NCI-H2081 (cell line): ENCODE measurements at regions not wholly inside any gene's neighbourhood (a gene's known extent, or its start where the extent isn't known, plus 50 kb on each side); places are given as distances from the start of the nearest gene placed in this dataset.
A peak's percentile ranks its signal among the peaks of the same experiment; 100 is the strongest.
"Not testable (repeated sequence)": the region's sequence is repeated elsewhere in the genome, so short reads cannot be mapped to it uniquely, and the experiment has no call there.

Experiments used
- DNase-seq, 2 experiments: peaks; one replicate each; lab custom pipeline; 2025; lab: John Stamatoyannopoulos, UW

DNA sequence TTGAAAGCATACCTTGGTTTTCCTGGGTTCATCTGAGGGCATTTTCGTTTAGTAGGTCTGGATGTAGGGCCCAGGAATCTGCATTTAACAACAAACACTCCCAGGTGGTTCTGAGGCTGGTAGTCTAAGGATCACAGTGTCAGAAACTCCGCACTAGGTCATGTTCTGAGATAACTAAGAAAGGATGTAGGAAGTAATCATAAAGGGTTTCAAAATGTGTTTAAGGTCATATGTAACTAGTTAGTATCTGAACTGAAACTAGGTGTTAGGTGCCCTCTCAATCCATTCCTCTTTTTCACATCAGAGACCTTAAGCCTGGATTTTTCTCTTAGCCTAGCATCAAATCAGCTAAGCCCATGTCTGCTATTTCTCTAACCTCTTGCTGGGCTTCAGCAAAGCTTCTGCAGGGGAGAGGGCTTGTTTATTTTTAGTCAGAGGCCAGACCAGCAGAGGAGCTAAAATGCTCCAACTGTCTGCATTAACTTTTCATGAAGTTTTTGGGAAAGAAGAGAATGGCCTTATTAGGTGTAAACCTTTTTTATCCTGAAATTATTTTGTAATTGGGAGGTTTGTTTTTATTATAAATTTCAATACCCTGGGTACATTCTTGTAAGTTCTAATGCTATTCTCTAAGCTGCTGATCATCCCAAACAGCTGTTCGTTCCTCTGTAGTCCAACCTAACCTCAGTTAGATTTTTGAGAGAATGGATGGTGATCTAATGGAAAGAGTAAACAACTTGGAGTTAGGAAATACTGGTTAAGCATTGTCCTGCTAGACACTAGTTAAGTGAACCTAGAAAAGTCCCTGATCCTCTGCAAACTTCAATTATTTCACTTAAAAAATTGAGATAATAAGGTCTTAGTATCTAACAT, 262.8 kb upstream of the RFC3 start:
- no peak for DNase-seq

DNA sequence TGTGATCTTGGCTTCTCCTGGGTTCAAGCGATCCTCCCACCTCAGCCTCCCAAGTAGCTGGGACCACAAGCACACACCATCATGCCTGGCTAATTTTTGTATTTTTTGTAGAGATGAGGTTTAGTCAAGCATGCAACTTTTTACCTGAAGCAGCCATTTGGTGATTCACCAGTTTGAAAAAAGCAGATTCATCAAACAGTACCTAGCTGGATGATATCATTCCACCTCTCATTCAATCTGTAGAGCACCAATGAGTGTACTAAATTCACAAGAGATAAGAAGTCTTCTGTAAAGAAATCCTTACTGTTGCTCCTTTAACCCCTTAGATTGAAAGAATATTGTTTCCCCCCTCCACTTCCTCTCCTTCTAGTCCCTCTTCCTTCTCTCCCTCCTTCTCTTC, 261.1 kb upstream of the RFC3 start:
- DNase-seq: no peak

DNA sequence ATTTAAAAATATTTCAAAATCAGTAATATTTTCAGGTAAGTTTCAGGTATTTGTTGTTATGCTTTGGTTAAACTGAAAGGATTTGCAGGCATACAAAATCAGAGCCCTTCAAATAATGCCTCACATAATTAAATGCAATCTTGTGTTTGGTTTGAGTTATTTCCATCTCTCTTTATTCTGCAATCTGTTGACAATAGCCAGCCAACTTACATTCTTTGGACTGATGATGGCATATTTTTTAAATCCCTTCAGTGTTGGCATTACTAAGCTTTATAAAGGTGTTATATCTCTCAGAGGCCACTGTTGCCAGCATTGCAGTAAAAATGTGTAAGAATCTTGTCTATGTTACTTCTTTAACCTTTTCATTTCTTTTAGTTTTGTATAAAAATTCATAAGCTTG, 257.2 kb upstream of the RFC3 start:
- DNase-seq: no peak

- DNase-seq: no peak
These were observed 256.3 kb upstream of the RFC3 start for GRCh38 chr13:33561627-33562026.

DNA sequence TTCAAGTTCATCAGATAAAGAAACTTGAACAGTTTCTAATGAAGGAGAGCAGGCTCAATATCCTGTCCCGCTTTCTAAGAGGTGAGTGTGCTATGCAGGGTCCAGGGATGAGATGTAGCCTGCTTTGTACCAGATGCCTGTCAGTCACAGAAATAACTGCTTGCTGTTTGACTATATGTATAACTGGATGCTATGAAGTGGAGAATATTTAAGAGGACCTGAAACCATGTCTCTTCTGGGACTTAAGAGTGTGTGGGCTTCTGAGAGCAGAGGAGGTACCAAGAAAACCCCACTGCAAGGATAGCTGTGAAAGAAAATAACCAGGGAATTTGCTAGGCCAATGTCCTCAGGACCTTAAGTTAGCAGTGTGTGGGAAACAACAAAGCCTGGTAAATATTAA, 246.3 kb upstream of the RFC3 start:
- no peak for DNase-seq

DNA sequence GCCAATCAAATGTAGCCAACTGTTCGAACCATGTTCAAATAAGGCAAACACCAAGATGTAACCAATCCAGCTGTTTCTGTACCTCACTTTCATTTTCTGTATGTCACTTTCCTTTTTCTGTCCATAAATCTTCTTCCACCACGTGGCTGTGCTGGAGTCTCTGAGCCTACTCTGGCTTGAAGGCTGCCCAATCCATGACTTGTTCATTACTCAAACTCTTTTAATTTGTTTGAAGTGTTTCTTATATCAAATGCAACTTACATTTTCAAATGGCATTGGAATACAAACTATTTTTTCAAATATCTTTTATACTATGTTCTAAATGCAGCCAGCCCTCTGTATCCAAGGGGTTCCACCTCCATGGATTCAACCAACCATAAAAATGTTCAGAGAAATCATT, 245.6 kb upstream of the RFC3 start:
- not testable (repeated sequence) for DNase-seq

DNA sequence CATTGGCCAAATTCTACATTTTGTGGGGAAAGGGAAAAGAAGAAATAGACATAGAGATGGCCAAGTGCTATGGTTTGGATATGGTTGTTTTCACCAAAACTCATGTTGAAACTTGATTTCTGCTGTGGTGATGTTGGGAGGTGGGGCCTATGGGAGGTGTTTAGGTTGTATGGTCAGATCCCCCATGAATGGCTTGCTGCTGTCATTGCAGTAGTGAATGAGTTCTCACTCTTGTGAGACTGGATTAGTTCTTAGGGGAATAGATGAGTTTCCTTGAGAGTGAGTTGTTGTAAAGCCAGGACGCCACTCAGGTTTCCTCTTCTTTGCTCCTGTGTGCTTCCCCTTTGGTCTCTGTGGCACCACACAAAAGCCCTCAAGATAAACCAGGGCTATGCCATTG, 242.6 kb upstream of the RFC3 start:
- no peak for DNase-seq

DNA sequence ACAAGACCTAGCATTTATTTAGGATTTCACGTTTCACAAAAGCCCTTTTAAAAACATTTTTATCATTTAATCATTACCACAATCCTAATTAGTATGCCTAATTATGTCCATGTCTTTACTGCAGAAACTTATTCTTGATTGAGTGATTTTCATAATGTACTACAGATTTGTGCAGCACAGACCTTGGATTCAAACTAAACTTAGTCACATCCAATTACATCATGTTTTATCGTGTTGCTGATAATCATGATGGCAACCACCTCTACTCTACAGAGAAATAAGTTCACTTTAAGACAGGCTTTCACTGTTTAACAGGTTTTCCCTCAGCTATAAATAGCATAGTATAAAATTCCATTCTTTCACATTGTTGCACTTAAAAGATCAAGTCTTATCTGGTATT, 240.9 kb upstream of the RFC3 start:
- DNase-seq: no peak

DNA sequence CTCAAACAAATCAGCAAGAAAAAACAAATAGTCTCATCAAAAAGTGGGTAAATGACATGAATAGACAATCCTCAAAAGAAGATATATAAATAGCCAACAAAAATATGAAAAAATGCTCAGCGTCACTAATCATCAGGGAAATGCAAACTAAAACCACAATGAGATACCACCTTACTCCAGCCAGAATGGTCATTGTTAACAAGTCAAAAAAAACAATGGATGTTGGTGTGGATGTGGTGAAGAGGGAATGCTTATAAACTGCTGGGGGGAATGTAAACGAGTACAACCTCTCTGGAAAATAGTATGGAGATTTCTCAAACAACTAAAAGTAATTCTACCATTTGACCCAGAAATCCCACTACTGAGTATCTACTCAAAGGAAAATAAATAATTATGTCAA, 239.2 kb upstream of the RFC3 start:
- peak in 1 of 2 experiments; percentile 23 for DNase-seq

GRCh38 chr13:33582121-33582520, 235.8 kb upstream of the RFC3 start:
- DNase-seq: no peak

DNA sequence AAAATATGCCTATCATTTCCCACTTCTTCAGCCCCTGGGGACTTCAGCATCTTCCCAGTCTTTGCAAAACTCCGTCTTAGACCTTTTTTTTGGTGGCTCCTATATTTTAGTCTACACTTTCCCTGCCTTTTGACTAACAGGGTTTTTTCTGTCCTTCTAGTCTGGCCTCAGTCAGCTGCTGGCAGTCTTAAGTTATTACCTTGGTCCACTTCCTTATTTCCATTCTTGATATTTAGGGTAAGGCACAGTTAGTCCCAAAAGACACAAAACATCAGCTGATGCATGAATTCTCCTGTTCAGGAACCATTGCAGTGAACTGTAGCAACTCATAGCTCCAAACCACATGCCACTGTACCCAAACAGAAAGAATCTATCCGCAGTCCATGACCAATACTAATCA, 234.6 kb upstream of the RFC3 start:
- no peak for DNase-seq

DNA sequence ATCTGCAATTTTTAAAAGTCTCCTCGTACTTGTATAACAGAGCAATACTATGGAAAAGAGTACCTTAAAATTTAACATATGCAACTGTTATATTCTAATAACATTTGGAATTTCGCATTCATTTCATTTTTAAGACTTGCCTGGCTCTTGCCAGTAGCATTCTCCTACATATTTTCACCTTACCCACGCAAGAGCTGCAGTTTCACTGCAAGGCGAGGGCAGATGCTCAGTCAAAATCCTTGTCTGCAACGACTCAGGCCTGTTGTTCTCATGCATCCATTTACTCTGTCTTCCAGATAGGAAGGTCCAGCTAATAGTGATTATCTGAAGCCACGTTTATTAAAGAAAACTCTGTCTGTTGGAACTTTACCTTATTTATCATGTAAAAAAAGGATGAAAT, 227.0 kb upstream of the RFC3 start:
- no peak for DNase-seq

DNA sequence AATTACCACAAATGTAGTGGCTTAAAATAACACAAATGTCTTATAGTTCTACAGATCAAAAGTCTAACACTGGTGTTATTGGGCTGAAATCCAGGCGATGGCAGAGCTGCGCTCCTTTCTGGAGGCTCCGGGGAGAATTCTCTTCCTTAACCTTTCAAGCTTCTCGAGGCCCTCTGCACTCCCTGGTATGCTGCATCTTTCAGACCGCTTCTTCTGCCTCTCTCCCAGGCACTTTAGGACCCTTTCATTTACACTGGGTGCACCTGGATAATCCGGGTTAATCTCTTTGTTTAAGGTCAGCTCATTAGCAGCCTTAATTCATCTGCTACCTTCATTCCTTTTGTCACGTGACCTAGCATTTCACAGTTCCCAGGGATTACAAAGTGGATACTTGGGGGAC, 211.3 kb upstream of the RFC3 start:
- DNase-seq: peak in 1 of 2 experiments; percentile 6

DNA sequence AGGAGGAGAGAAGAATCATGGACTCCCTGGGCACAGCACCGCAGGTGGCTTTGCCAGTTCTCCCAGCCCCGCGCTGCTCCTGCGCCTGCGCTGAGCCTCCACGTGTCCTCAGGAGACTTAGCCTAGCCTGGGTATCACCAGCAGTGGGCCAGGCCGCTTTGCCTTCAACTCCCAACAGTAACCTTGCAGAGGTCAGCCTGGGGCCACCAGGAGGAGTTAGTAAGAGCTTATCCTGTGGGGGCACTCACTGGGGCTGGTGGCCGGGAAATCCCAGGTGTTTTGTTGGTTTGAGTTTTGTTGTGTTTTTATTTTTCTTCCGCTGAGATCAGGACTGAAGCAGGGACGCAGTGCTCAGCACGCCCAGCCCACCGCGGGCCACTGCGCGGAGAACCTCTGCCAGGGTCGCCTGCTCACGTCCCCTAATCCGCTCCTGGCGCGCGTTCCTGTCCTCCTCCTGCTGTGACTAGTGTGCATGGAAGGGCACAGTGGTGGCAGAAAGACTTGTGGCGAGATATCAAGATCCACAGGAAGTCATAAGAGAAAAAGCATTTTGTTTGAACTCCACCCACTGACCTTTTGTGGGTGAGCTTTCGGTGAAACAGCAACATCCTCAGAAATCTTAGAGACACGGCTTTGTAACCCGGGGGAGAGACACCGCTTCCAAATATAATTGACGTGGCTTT, 207.4 kb upstream of the RFC3 start:
- DNase-seq: peak; percentile 82 to 89

DNA sequence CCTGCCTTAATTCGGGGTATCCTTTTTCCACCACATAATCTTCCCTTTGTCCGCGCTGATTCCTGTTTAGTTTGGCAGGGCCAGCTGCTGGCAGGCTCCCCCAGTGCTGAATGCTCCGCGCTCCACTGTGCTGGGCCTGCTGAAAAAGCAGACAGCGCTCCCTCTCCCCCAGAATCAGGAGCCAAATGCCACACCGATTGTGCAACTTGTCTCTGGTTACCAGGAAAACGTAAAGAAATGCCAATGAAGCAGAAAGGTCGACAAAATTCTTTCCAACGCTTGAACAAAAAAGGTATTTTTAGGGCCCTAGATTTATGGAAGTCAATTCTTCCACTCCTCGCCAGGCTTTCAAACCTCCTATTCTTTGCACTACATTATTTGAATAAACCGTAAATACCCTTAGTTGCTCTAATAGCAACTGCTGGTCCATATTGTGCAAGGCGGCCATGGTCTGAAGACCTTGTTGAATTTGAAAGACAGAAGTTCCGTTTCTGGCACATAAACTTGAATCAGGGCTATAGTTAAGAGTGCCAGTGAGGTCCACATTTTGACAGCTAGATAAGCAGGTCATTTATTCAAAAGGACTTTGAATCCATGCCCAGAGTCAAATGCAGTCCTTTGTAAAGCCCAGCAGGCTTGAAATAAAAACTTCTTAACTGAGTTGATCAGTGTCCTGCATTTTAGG, 206.7 kb upstream of the RFC3 start:
- peak in 1 of 2 experiments; percentile 50 for DNase-seq

DNA sequence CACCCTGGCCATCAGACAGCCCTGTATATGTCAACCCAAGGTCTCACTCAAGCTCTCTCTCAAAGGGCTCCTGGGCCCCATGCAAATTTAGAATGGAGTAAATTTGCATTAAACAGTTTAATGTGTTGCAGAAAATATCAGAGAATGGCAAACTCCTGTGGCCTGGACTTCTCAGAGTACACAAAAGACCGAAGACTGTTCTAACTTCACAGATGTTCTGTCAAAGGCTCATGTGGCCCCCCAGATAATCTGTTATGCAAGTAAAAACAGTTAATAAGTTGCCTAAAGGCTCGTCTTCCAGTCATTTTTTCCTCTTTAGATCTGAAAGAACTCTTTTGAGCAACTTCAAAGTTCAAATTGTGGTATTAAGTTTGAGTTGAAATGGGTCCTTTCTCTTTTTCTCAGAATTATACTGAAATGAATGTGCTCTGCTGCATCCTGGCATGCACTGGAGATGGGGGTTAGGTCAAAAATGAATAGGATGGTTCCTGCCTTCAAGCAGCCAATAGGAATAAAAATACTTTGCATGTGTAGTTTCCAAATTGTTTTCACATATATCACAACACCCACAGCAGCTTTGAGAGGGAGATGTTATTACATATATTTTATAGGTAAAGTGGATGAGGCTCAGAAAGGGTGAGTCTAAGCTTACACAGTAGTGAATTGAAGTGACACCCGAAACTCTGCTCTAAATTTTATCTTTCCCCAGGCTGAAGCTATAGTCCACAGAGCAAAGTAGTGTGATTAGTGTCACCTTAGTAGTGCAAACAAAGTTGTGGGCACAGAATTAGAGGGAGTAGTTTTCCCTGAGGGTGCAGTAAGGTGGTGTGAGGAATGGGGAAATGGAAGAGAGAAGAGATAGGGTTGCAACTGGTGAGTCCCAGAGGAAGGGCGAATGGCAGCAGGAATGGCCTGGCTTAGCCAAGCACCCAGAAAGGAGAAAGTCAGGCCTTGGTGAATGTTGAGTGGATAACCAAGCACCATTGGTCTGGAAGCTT, 205.0 kb upstream of the RFC3 start:
- DNase-seq: no peak

GRCh38 chr13:33615436-33615835, 202.5 kb upstream of the RFC3 start:
- no peak for DNase-seq

DNA sequence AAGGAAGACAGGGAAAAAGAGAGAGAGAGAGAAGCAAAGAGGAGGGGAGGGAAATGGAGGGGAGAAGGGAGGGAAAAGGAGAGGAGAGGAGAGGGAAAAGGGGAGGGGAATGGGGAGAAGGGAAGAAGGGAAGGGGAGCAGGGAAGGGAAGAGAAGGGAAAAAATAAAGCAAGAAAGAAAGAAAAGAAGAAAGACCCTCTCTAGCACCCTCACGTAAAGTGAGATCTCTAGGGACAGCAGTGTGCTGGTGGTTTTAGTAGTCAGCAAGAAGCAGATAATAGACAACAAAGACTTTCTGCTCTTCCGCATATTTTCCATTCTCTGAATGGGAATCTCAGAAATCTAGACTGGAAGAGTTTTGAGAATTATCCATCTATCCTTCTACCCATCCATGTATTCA, 201.8 kb upstream of the RFC3 start:
- DNase-seq: no peak

GRCh38 chr13:33617055-33617454, 200.9 kb upstream of the RFC3 start:
- no peak for DNase-seq

DNA sequence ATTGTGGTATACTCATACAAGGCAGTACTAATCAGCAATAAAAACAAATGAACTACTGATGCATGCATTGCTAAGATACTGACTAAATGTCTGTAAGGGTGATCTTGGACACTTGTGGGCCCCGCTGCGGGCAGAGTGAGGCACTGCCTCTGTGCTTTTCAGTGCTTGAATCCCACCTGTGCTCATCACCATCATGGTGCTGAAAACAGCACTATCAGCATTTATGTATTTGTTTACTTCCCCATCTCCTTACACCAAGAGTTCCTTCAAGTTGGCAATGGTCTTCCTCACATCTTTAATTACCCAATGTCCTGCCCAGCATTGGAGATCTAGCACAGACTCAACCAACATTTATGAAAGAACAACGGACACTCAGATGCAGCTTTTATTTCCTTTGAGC, 193.7 kb upstream of the RFC3 start:
- DNase-seq: no peak

- no peak for DNase-seq
These were observed 193.2 kb upstream of the RFC3 start for GRCh38 chr13:33624740-33625139.

GRCh38 chr13:33626407-33626806, 191.5 kb upstream of the RFC3 start:
- no peak for DNase-seq
